ENCODE measurements at regions not wholly inside any gene's neighbourhood (a gene's known extent, or its start where the extent isn't known, plus 50 kb on each side); places are given as distances from the start of the nearest gene placed in this dataset.

DNA sequence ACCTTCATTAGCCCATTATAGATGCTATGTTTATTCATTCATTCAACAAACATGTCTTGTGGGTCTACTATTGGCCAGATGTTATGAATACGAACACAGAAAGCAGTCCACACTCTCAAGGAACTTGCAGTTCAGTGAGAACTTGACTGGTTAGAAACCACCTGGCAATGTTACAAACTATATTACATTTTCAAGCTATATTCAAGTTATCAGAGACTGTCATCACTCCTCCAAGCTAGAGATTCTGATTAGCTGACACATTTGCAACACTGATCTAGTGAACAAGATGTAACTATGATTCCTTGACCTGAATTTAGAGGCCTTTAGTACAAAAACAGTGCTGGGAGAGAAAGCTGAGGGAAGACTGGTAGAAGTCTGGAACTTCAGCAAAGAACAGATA is 170.7 kb upstream of the EEA1 start:
- no TSS peak for BruUV-seq (replicated peaks)
- Mint-ChIP-seq H3K27me3 (ENCODE audit: insufficient read depth, unreplicated experiment) (no peaks in the 10 kb centered on the region), H3K4me3 (ENCODE audit: unreplicated experiment) (no peak overlapping the region), H3K9me3 (ENCODE audit: unreplicated experiment) (peaks cover 11% of the 10 kb centered on the region), H3K36me3 (ENCODE audit: insufficient read depth, unreplicated experiment) (peaks cover 6% of the 10 kb centered on the region), H3K4me1 (ENCODE audit: low read depth, unreplicated experiment) (peaks cover 44% of the 10 kb centered on the region), H3K27ac (ENCODE audit: unreplicated experiment) (no peak overlapping the region)
- intact Hi-C loops (cut with micrococcal nuclease; ENCODE audit: unreplicated experiment) = no loop called here
- no peak for TF ChIP-seq CTCF (IDR thresholded peaks at IDR 0.05; ENCODE audit: insufficient read depth in 1 of 2, low read depth in 1 of 2, low read length in 1 of 2, severe bottlenecking in 1 of 2, unreplicated experiment in 1 of 2)
- no peak overlapping the region for H3K4me3 ChIP-seq (ENCODE audit: low read depth, low read length)
- no peaks in the 10 kb centered on the region for H3K27me3 ChIP-seq (replicated peaks; ENCODE audit: control insufficient read depth, insufficient read depth, low read length)
- no peak for DNase-seq
- peaks cover 67% of the 10 kb centered on the region for H3K4me1 ChIP-seq
- no peaks in the 10 kb centered on the region for H3K36me3 ChIP-seq (ENCODE audit: control insufficient read depth, insufficient read depth, low read length)
- no peaks in the 10 kb centered on the region for H3K9me3 ChIP-seq
- ChIA-PET POLR2A (no interaction called here), CTCF (no interaction called here)

DNA sequence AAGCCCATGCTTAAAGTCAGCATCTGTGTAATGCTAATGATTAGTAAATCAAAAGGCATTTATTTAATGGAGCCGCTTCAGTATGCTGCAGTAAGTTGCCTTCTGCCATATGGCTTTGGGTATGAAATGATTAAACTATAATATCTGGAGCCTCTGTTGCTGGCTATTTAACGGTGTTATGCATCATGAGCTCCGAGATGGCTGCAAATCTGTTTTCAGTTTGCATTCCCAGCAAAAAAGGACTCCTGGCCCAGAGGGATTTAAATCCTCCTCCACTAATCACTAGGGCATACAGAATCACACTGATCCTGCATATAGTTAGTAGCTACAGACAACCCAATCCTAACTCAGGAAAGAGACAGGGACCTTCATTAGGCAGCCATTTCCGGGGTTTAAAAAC is 171.5 kb upstream of the EEA1 start:
- no peak overlapping the region for H3K27ac Mint-ChIP-seq (ENCODE audit: unreplicated experiment)
- intact Hi-C loops (cut with micrococcal nuclease; ENCODE audit: unreplicated experiment) = no loop called here
- H3K27me3 Mint-ChIP-seq (ENCODE audit: insufficient read depth, unreplicated experiment) = no peaks in the 10 kb centered on the region
- H3K4me1 Mint-ChIP-seq (ENCODE audit: low read depth, unreplicated experiment) = peaks cover 38% of the 10 kb centered on the region
- peaks cover 6% of the 10 kb centered on the region for H3K36me3 Mint-ChIP-seq (ENCODE audit: insufficient read depth, unreplicated experiment)
- Histone ChIP-seq H3K36me3 (ENCODE audit: control insufficient read depth, insufficient read depth, low read length) (no peaks in the 10 kb centered on the region), H3K4me3 (ENCODE audit: low read depth, low read length) (no peak overlapping the region), H3K27me3 (replicated peaks; ENCODE audit: control insufficient read depth, insufficient read depth, low read length) (no peaks in the 10 kb centered on the region), H3K9me3 (no peaks in the 10 kb centered on the region), H3K4me1 (peaks cover 59% of the 10 kb centered on the region)
- CTCF ChIA-PET = no interaction called here
- DNase-seq = no peak
- BruUV-seq (replicated peaks) = no TSS peak
- POLR2A ChIA-PET = no interaction called here
- TF ChIP-seq CTCF (IDR thresholded peaks at IDR 0.05; ENCODE audit: insufficient read depth in 1 of 2, low read depth in 1 of 2, low read length in 1 of 2, severe bottlenecking in 1 of 2, unreplicated experiment in 1 of 2) = no peak
- H3K4me3 Mint-ChIP-seq (ENCODE audit: unreplicated experiment) = no peak overlapping the region
- H3K9me3 Mint-ChIP-seq (ENCODE audit: unreplicated experiment) = peaks cover 11% of the 10 kb centered on the region

DNA sequence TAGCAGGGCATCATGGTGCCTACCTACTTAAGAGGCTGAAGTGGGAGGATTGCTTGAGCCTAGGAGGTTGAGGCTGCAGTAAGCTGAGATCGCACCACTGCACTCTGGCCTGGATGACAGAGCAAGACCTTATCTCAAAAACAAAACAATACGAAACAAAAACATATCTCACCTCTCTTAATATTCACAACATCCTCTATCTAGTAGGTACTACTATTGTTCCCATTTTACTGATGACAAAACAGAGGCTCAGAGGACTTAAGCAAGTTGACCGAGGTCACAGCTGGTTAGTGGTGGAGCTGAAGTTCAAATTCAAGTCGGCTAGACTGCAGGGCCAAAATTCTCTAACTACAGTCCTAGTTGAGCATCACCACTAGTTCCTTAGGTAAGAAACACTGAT is 172.3 kb upstream of the EEA1 start:
- Histone ChIP-seq H3K4me3 (ENCODE audit: low read depth, low read length) (no peak overlapping the region), H3K4me1 (peaks cover 57% of the 10 kb centered on the region), H3K9me3 (no peaks in the 10 kb centered on the region), H3K27me3 (replicated peaks; ENCODE audit: control insufficient read depth, insufficient read depth, low read length) (no peaks in the 10 kb centered on the region), H3K36me3 (ENCODE audit: control insufficient read depth, insufficient read depth, low read length) (no peaks in the 10 kb centered on the region)
- ChIA-PET CTCF (no interaction called here), POLR2A (no interaction called here)
- DNase-seq = no peak
- BruUV-seq (replicated peaks) = no TSS peak
- intact Hi-C loops (cut with micrococcal nuclease; ENCODE audit: unreplicated experiment) = no loop called here
- H3K9me3 Mint-ChIP-seq (ENCODE audit: unreplicated experiment) = peaks cover 11% of the 10 kb centered on the region
- no peaks in the 10 kb centered on the region for H3K27me3 Mint-ChIP-seq (ENCODE audit: insufficient read depth, unreplicated experiment)
- no peak overlapping the region for H3K4me3 Mint-ChIP-seq (ENCODE audit: unreplicated experiment)
- peaks cover 38% of the 10 kb centered on the region for H3K4me1 Mint-ChIP-seq (ENCODE audit: low read depth, unreplicated experiment)
- no peak overlapping the region for H3K27ac Mint-ChIP-seq (ENCODE audit: unreplicated experiment)
- H3K36me3 Mint-ChIP-seq (ENCODE audit: insufficient read depth, unreplicated experiment) = peaks cover 6% of the 10 kb centered on the region
- no peak for TF ChIP-seq CTCF (IDR thresholded peaks at IDR 0.05; ENCODE audit: insufficient read depth in 1 of 2, low read depth in 1 of 2, low read length in 1 of 2, severe bottlenecking in 1 of 2, unreplicated experiment in 1 of 2)

Measured in Caco-2 (cell line).